ENCODE measurements at regions not wholly inside any gene's neighbourhood (a gene's known extent, or its start where the extent isn't known, plus 50 kb on each side); places are given as distances from the start of the nearest gene placed in this dataset.

DNA sequence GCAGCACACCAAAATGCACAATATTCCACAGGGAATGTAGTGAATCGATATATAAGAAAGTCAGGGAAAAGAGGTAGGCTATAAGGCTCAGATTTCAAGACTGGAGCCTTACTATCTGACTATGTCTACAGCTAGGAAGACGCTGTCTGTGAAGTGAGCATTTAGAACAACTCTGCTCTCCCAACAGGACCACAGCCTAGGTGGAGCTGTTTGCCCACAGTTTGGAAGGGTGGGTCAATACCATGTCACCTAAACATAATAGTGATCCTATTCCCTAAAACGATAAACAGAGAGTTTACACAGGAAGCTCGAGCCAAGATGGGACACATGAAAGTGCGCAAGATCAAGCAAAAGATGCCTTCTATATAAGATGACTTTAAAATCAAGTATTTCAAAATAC is 2486.0 kb upstream of the PCDH20 start:
- TF ChIP-seq, protein P1, sequence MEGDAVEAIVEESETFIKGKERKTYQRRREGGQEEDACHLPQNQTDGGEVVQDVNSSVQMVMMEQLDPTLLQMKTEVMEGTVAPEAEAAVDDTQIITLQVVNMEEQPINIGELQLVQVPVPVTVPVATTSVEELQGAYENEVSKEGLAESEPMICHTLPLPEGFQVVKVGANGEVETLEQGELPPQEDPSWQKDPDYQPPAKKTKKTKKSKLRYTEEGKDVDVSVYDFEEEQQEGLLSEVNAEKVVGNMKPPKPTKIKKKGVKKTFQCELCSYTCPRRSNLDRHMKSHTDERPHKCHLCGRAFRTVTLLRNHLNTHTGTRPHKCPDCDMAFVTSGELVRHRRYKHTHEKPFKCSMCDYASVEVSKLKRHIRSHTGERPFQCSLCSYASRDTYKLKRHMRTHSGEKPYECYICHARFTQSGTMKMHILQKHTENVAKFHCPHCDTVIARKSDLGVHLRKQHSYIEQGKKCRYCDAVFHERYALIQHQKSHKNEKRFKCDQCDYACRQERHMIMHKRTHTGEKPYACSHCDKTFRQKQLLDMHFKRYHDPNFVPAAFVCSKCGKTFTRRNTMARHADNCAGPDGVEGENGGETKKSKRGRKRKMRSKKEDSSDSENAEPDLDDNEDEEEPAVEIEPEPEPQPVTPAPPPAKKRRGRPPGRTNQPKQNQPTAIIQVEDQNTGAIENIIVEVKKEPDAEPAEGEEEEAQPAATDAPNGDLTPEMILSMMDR (IDR thresholded peaks at IDR 0.05; ENCODE audit: low read depth, low read length, missing input control) = no peak
- no peak for TF ChIP-seq NR2F2 (IDR thresholded peaks at IDR 0.05)

Data from liver (tissue), 3 donors.